ENCODE measurements at regions not wholly inside any gene's neighbourhood (a gene's known extent, or its start where the extent isn't known, plus 50 kb on each side); places are given as distances from the start of the nearest gene placed in this dataset.

DNA sequence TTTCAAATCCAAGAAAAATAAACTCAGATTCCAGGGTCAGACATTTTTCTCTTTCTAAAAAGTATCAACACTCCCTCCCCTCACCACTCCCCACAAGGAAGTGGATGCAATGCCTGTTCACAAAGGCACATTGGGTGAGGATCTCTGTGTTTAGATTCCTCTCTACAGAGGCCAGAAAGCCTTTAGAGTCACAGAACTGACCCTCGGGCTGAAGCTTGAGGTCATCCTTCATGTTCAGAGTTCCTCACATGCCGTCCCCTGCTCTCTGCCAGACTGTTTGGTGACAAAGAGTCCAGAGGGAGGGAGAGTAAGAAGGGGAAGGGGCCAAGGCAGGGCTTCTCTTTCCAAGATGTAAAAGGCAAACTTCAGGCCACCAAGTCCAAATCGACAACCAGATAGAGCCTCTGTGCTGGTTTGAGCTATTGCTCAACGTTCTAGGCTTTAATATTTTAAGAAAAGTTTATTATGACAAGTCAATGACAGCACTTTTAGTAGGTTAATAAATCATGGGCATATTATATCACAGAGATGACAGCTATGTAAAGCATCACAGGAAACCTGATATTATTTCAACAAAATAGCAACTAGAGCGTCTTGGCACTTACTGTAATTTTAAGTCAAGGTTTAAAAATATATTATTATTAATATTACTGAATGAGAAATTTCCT, 269.4 kb downstream of the ETAA1 start:
- TF ChIP-seq, protein P1, sequence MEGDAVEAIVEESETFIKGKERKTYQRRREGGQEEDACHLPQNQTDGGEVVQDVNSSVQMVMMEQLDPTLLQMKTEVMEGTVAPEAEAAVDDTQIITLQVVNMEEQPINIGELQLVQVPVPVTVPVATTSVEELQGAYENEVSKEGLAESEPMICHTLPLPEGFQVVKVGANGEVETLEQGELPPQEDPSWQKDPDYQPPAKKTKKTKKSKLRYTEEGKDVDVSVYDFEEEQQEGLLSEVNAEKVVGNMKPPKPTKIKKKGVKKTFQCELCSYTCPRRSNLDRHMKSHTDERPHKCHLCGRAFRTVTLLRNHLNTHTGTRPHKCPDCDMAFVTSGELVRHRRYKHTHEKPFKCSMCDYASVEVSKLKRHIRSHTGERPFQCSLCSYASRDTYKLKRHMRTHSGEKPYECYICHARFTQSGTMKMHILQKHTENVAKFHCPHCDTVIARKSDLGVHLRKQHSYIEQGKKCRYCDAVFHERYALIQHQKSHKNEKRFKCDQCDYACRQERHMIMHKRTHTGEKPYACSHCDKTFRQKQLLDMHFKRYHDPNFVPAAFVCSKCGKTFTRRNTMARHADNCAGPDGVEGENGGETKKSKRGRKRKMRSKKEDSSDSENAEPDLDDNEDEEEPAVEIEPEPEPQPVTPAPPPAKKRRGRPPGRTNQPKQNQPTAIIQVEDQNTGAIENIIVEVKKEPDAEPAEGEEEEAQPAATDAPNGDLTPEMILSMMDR (optimal IDR thresholded peaks at IDR 0.05 in 1 of 3, IDR thresholded peaks at IDR 0.05 in 1 of 3, conservative IDR thresholded peaks at IDR 0.05 in 1 of 3; ENCODE audit: extremely low read depth in 1 of 3, insufficient read depth in 2 of 3, low read length in 3 of 3) = no peak
- TF ChIP-seq EZH2 (IDR thresholded peaks at IDR 0.05; ENCODE audit: low read length) = no peak
